ENCODE measurements at regions not wholly inside any gene's neighbourhood (a gene's known extent, or its start where the extent isn't known, plus 50 kb on each side); places are given as distances from the start of the nearest gene placed in this dataset.

GRCh38 chr9:24342457-24342856 is 203.2 kb downstream of the IZUMO3 start:
- TF ChIP-seq EZH2 (IDR thresholded peaks at IDR 0.05; ENCODE audit: insufficient read depth, poor library complexity, severe bottlenecking), result no peak
- TF ChIP-seq EZH2phosphoT487 (IDR thresholded peaks at IDR 0.05; ENCODE audit: insufficient read depth, low read depth), result no peak
